ENCODE measurements at regions not wholly inside any gene's neighbourhood (a gene's known extent, or its start where the extent isn't known, plus 50 kb on each side); places are given as distances from the start of the nearest gene placed in this dataset.
"Not testable (repeated sequence)": the region's sequence is repeated elsewhere in the genome, so short reads cannot be mapped to it uniquely, and the experiment has no call there.

DNA sequence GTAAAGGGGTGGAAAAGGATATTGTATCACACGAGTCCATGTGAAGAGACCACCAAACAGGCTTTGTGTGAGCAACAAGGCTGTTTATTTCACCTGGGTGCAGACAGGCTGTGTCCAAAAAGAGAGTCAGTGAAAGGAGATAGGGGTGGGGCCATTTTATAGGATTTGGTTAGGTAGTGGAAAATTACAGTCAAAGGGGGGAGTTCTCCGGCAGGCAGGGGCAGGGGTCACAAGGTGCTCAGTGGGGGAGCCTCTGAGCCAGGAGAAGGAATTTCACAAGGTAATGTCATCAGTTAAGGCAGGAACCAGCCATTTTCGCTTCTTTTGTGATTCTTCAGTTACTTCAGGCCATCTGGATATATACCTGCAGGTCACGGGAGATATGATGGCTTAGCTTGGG is 104.7 kb upstream of the SPATS2L start:
- in situ Hi-C loops (cut with HindIII; ENCODE audit: low sequenced_read_pairs), result not testable (repeated sequence)

DNA sequence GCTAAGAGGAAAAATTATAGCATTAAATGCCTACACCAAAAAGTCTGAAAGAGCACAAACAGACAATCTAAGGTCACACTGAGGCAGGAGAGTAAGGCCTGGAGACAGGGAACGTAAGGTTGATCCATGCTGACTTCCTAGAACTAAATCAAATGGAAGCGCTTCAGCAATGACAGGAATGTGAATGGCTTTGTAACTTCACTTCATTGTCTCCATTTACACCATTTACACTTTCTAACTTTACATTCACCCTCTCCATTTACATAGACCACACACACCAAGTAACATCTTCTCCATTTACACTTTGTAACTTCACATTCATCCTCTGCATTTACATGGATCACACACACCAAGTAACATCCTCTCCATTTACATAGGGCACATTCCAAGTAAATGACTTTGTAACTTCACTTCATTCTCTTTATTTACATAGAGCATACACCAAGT is 103.1 kb upstream of the SPATS2L start:
- in situ Hi-C loops (cut with HindIII; ENCODE audit: low sequenced_read_pairs), result no loop called here

- in situ Hi-C loops (cut with HindIII; ENCODE audit: low sequenced_read_pairs), result no loop called here
Measured at GRCh38 chr2:200208041-200208440, 98.5 kb upstream of the SPATS2L start.

- in situ Hi-C loops (cut with HindIII; ENCODE audit: low sequenced_read_pairs), result no loop called here
Measured at GRCh38 chr2:200209030-200209429, 97.5 kb upstream of the SPATS2L start.

GRCh38 chr2:200211643-200212042 is 94.8 kb upstream of the SPATS2L start:
- in situ Hi-C loops (cut with HindIII; ENCODE audit: low sequenced_read_pairs), result no loop called here

DNA sequence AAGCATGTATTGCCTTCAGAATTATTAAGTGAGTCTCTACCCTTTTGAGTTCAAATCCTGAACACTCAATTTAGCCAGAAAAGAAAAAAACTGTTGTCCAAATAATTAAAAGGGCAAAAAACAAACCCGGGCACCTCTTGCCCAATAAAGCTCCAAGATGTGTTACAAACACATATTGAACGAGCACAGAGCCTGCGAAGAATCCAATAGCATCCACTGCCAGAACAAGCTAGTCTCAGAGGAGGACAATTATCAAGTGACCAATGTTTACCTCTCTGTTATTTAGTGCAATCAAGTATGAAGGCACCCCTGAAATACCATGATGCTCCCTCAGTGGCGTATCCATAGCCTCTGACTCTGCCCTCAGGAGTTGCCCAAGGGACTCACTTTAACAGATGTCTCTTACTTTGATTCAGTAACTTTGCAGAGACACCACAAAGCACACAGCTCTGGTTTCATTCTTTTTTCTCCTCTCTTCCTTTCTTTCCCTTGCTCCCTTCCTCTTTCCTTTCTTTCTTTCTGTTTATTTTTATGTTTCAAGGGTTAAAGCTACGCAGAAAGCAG is 93.5 kb upstream of the SPATS2L start:
- in situ Hi-C loops (cut with HindIII; ENCODE audit: low sequenced_read_pairs), result no loop called here

DNA sequence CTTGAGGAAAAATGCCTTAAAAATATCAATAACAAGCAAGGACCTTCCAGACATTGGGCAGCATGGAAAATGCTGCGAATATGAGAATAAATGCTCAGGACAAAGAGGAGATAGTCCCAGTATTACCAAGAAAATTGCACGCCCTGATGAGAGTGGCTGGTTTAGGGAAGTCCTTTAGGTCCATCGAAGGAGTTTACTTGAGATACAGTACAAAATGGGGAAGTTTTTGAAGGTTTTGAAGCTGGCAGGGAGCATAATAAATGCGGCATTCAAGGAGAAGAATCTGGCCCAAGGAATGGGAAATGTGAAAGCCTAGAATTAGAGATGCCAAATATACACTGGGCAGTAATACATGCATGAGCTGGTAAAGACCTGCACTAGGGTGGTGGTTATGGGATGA is 90.2 kb upstream of the SPATS2L start:
- in situ Hi-C loops (cut with HindIII; ENCODE audit: low sequenced_read_pairs), result no loop called here

DNA sequence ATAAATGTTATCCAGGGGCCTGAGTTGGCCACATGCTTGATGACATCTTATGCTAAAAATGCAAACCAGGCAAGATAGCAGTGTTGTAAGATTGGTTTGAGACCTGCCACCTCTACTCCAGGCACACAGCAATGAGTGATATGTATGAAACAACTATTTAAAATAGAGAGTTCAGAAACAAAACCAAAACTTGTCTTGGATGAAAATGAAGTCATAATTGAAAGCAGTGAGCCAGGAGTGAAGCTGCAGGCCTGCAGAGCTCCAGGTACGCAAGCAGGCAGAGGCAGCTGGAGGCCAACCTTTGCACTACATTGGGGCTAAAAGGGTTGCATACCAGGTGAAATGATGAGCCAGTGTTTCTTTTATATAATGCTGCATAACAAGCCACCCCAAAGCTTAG is 89.2 kb upstream of the SPATS2L start:
- in situ Hi-C loops (cut with HindIII; ENCODE audit: low sequenced_read_pairs), result no loop called here

GRCh38 chr2:200218645-200219044 is 87.8 kb upstream of the SPATS2L start:
- in situ Hi-C loops (cut with HindIII; ENCODE audit: low sequenced_read_pairs), result no loop called here

- in situ Hi-C loops (cut with HindIII; ENCODE audit: low sequenced_read_pairs), result no loop called here
Measured at GRCh38 chr2:200219309-200220113, 87.0 kb upstream of the SPATS2L start.

DNA sequence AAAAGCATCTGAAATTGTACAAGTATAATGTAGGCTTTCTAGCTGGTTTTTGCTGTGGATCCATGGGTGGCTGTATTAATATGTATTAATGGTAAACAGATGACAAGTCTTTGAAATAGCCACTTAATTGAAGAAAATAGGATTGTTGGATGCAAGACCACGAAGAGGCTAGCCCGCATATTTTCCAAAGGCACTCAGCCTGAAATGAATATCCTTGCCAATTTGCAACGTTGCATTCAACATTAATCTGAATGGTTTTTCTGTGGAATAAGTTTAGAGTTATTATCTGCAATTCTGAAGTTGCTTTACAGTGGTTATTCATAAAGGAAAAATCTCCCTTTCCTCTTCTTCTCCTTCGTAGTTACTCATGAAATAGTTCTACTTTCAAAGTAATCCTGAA is 86.2 kb upstream of the SPATS2L start:
- in situ Hi-C loops (cut with HindIII; ENCODE audit: low sequenced_read_pairs), result no loop called here

DNA sequence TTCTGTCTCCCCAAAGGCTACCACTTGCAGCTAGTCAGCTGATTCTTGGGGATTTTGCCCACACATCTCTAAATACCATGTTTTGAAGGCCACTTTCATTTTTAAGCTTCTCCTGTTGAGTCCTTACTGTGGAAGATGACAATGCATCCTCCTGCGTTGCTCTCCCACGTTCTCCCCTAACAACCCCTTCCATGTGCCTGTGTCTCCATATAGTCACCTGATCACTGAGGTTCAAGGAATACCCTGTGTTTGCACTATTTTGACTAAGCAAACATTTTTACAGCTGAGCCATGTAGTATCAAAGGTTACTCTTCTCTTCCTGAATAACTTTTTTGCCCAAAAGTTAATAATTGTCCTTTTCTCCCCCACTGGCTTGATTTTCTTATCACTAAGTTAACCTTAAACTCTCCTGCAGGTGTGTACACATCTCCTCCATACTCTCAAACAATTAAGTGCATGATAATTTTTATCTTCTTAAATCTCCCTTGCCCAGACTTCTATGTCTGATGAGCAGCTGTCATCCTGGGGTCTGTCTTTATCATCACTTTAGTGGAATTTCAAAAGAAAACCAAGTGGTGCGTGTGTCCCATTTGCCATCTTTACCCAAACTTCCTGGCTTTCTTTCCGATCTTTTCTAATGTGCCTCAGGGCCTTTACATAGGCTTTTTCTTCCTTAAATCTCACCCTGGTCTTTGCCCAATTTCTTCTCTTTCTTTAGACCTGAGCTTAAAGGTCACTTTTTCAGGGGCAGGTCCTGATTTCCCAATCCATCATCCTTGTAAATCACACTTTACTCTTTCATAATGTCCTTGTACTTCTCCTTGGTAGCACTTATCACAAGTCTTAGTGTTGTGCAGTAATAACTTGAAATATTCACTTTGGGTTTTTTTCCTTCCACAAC is 85.2 kb upstream of the SPATS2L start:
- in situ Hi-C loops (cut with HindIII; ENCODE audit: low sequenced_read_pairs), result no loop called here

DNA sequence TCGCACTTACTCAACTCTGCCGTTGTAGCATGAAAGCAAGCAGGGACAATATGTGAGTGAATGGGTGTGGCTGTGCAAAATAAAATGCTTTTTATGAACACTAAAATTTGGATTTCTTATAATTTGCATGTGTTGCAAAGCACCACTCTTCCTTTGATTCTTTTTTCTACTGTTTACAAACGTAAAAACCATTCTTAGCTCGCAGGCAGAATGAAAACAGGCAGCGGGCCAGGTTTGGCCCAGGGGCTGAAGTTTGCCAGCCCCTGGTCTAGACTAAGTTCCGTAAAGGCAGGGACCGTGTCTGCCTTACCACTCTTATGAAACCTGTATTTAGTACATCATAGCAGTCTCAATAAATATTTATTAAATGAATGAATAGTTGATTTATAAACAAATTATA is 83.7 kb upstream of the SPATS2L start:
- in situ Hi-C loops (cut with HindIII; ENCODE audit: low sequenced_read_pairs), result no loop called here

DNA sequence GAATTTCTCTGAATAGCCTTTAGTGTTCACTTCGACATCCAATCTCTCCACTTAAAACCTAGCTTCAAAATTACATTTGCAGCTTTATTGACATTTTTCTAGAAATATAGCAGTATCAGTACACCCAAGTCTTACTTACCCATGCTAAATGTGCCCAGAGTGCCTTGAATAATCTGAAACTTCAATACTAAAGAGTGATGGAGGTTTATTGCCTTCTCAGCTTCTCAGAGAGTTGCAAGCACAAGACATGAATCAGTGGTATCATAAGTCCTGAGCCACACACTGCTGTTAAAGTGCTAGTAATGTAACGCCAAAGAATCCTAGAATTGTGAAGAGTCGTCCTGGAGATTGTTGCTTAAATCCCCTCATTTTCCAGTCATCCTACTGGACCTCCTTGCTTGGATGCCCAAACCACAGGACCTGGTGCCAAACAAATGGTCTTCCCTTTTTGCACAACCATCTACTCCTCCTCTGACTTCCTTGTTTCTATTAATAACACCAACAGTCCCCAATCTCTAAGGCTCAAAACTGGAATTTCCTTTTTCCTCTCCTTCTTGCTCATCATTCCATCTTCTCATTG is 83.2 kb upstream of the SPATS2L start:
- in situ Hi-C loops (cut with HindIII; ENCODE audit: low sequenced_read_pairs), result no loop called here

DNA sequence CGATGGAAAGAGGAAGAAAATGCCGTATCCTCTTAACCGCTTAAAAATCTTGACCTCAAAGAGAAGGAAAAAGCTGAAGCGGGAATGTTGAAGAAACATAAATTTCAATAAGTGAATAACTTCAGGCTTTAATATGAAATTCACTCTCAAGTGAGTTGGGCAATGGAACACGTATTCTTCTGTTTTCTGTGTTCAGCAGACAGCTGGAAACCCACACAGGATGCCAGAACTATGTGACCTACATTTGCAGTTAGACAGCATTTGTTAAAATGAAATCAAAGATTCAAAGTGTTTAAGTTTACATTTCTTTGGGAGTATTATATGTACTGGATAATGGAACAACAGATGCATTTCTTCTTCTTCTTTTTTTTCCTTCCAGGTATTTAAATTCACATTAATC is 80.5 kb upstream of the SPATS2L start:
- in situ Hi-C loops (cut with HindIII; ENCODE audit: low sequenced_read_pairs), result no loop called here

DNA sequence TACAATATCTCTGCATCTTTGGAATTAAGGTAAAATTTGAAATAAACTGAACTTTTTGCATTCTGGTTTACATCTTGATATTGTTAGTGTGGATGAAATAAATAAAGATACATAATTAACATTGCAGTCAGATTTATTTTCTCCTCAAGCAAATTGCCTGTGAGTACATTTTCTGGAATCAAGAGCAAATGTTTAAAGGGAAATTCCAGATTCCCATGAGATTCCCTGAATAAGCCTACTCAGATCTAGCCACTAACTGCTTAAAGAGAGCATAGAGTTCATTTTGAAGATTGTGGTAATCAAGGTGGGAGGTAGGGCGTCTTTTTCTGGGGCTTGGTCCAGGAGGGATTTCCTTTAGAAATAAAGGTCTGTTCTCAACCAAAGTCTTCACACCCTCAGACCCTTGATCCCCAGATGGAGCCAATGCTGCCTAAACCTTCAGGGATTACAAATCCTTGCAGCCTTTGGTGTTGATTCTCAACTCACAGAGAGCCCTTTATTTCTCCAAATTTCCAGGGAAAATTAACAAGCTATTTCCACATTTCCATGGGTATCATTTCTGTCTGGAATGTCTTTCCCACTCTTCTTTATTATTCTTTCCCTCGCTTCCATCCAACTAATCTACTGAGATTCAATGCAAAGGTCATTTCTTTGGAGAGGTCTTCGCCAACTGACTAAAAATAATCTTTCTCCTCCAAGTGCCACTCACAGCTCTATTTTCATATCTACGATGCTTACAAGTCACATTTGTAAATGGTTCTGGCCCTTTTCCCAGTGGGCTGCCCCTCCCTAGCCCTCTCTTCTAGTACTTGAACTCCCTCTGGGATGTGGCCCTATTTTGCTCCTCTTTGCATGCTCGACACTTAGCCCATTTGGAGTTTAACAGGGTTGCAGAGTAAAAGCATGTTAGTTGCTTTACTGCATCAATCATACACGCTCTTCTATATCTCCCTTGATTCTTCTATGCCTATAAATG is 79.8 kb upstream of the SPATS2L start:
- in situ Hi-C loops (cut with HindIII; ENCODE audit: low sequenced_read_pairs), result no loop called here

GRCh38 chr2:200230716-200231115 is 75.8 kb upstream of the SPATS2L start:
- in situ Hi-C loops (cut with HindIII; ENCODE audit: low sequenced_read_pairs), result no loop called here

GRCh38 chr2:200235533-200235932 is 71.0 kb upstream of the SPATS2L start:
- in situ Hi-C loops (cut with HindIII; ENCODE audit: low sequenced_read_pairs), result no loop called here

DNA sequence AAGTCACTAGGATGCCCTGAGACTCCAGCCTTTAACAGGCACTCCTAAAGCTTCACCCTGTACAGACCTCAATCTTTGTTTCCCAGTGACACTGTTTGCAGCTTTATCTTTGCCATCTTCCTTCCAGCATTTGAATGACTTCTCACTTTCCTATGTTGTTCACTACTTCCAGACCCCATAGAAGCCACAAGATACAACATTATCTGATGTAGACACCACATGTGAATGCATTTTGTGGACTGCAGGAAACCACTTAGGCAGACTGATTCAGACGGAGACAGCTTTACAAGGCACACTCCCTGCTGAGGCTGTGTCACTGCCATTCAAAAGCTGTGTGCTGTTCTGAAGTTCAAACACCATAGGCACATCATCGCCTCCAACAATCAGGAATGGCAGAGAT is 67.3 kb upstream of the SPATS2L start:
- in situ Hi-C loops (cut with HindIII; ENCODE audit: low sequenced_read_pairs), result no loop called here

GRCh38 chr2:200242570-200242969 is 63.9 kb upstream of the SPATS2L start:
- in situ Hi-C loops (cut with HindIII; ENCODE audit: low sequenced_read_pairs), result no loop called here

Measured in DLD1 (cell line).